ENCODE measurements at regions not wholly inside any gene's neighbourhood (a gene's known extent, or its start where the extent isn't known, plus 50 kb on each side); places are given as distances from the start of the nearest gene placed in this dataset.

DNA sequence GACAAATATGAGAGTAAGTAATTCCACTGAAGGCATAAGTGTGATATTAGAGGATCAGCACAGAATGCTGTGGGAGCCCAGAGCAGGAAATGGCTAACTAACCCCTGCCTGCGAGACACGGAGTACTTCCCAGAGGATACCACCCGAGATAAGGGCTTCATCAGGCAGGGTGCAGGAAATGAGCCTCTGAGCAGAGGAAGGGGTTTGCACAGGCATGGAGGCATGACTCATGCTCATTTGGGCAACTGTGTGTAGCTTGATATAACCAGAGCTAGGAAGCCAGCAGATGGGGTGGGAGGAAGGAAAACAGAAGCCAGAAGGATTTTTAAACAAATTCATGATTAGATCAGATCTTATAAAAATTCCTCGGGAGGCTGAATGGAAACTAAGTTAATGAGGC is 70.0 kb upstream of the TSPAN5 start:
- no peaks in the 10 kb centered on the region for H3K9me3 ChIP-seq (ENCODE audit: insufficient read depth, low read depth, low read length)
- H4K20me1 ChIP-seq (ENCODE audit: insufficient read depth, low read length), result no peaks in the 10 kb centered on the region
- Mint-ChIP-seq H3K4me1 (ENCODE audit: low read depth, unreplicated experiment) (peaks cover 8% of the 10 kb centered on the region), H3K9me3 (ENCODE audit: unreplicated experiment) (peaks cover 18% of the 10 kb centered on the region), H3K36me3 (ENCODE audit: low read depth, unreplicated experiment) (no peaks in the 10 kb centered on the region), H3K4me3 (ENCODE audit: unreplicated experiment) (peak overlapping the region; percentile 3), H3K27me3 (ENCODE audit: low read depth, unreplicated experiment) (no peaks in the 10 kb centered on the region), H3K27ac (ENCODE audit: unreplicated experiment) (no peak overlapping the region)
- peak overlapping the region; percentile 72 for H2AFZ ChIP-seq (ENCODE audit: low read depth, low read length)
- no peaks in the 10 kb centered on the region for H3K36me3 ChIP-seq (ENCODE audit: insufficient read depth, low read length)
- H3K27ac ChIP-seq (ENCODE audit: low read depth, low read length), result no peak overlapping the region
- H3K4me2 ChIP-seq (ENCODE audit: low read length), result peak overlapping the region; percentile 74
- FAIRE-seq, result no peak
- no peaks in the 10 kb centered on the region for H3K79me2 ChIP-seq (ENCODE audit: insufficient read depth, low read length)
- H3K4me1 ChIP-seq (ENCODE audit: insufficient read depth, low read length), result peaks cover 10% of the 10 kb centered on the region
- no peak overlapping the region for H3K4me3 ChIP-seq (ENCODE audit: insufficient read depth, low read depth, low read length)
- peak; percentile 78 for DNase-seq (ENCODE audit: low read depth)
- no peaks in the 10 kb centered on the region for H3K27me3 ChIP-seq (ENCODE audit: insufficient read depth, low read length)
- no peak overlapping the region for H3K9ac ChIP-seq (ENCODE audit: low read length)
- TF ChIP-seq EZH2 (IDR thresholded peaks at IDR 0.05; ENCODE audit: insufficient read depth, low read length), result no peak
- TF ChIP-seq, protein P1, sequence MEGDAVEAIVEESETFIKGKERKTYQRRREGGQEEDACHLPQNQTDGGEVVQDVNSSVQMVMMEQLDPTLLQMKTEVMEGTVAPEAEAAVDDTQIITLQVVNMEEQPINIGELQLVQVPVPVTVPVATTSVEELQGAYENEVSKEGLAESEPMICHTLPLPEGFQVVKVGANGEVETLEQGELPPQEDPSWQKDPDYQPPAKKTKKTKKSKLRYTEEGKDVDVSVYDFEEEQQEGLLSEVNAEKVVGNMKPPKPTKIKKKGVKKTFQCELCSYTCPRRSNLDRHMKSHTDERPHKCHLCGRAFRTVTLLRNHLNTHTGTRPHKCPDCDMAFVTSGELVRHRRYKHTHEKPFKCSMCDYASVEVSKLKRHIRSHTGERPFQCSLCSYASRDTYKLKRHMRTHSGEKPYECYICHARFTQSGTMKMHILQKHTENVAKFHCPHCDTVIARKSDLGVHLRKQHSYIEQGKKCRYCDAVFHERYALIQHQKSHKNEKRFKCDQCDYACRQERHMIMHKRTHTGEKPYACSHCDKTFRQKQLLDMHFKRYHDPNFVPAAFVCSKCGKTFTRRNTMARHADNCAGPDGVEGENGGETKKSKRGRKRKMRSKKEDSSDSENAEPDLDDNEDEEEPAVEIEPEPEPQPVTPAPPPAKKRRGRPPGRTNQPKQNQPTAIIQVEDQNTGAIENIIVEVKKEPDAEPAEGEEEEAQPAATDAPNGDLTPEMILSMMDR (IDR thresholded peaks at IDR 0.05; ENCODE audit: insufficient read depth, low read depth, low read length), result no peak

DNA sequence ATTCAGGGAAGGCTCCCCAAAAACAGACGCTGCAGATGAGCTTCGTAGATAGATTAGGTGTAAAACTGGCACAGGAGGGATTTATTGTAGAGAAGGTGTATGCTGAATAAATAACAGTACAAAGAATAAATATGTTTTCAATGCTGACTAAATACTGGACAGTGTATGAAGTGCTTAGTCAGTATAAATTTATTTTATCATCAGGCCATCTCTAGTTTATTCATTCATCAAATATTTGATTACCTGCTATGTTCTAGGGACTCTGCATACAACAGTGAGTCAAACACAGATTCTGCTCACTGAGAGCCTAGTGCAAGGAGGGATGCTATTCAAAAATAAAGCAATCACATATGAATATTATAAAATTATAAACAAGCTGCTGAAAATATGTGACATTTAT is 63.6 kb upstream of the TSPAN5 start:
- H3K79me2 ChIP-seq (ENCODE audit: insufficient read depth, low read length), result no peaks in the 10 kb centered on the region
- no peaks in the 10 kb centered on the region for H4K20me1 ChIP-seq (ENCODE audit: insufficient read depth, low read length)
- H3K36me3 ChIP-seq (ENCODE audit: insufficient read depth, low read length), result no peaks in the 10 kb centered on the region
- no peak overlapping the region for H3K4me3 Mint-ChIP-seq (ENCODE audit: unreplicated experiment)
- no peak for TF ChIP-seq EZH2 (IDR thresholded peaks at IDR 0.05; ENCODE audit: insufficient read depth, low read length)
- TF ChIP-seq, protein P1 (IDR thresholded peaks at IDR 0.05; ENCODE audit: insufficient read depth, low read depth, low read length), result no peak
- no peak overlapping the region for H3K27ac ChIP-seq (ENCODE audit: low read depth, low read length)
- H3K36me3 Mint-ChIP-seq (ENCODE audit: low read depth, unreplicated experiment), result no peaks in the 10 kb centered on the region
- no peak overlapping the region for H3K27ac Mint-ChIP-seq (ENCODE audit: unreplicated experiment)
- no peak overlapping the region for H3K9ac ChIP-seq (ENCODE audit: low read length)
- peaks cover 26% of the 10 kb centered on the region for H3K9me3 Mint-ChIP-seq (ENCODE audit: unreplicated experiment)
- no peak overlapping the region for H3K4me3 ChIP-seq (ENCODE audit: insufficient read depth, low read depth, low read length)
- FAIRE-seq (no peak), DNase-seq (ENCODE audit: low read depth) (no peak)
- H3K9me3 ChIP-seq (ENCODE audit: insufficient read depth, low read depth, low read length), result no peaks in the 10 kb centered on the region
- H3K27me3 Mint-ChIP-seq (ENCODE audit: low read depth, unreplicated experiment), result no peaks in the 10 kb centered on the region
- no peaks in the 10 kb centered on the region for H3K27me3 ChIP-seq (ENCODE audit: insufficient read depth, low read length)
- no peak overlapping the region for H2AFZ ChIP-seq (ENCODE audit: low read depth, low read length)
- H3K4me2 ChIP-seq (ENCODE audit: low read length), result no peak overlapping the region
- peaks cover 7% of the 10 kb centered on the region for H3K4me1 Mint-ChIP-seq (ENCODE audit: low read depth, unreplicated experiment)
- H3K4me1 ChIP-seq (ENCODE audit: insufficient read depth, low read length), result no peaks in the 10 kb centered on the region

DNA sequence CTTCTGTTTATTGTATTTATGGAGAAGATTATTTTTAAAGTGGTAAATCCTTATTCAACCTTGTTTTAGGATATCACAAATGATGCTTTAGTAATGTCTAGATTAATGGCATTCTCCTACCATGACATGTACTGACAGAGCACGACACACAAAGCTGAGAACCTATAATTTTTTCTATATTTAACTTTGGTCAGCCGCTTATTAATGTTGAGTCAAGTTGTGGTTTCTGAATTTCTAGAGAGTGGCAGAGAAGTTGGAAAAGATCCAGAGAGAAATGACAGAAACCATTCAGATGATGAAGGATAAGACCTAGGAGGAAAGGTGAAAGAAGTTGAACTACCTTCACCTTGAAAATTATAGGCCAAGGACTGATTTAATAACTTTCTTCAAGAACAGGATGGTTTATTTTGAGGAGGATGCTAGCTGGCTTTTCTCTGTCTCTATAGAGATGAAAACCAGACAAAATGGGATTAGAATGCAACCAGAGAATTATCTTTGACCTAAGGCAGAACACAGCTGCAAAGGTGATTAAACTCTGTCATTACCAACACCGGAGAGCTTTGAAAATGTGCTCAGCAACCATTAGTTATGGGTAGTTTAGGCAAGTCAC is 62.6 kb upstream of the TSPAN5 start:
- H3K27me3 ChIP-seq (ENCODE audit: insufficient read depth, low read length), result no peaks in the 10 kb centered on the region
- no peaks in the 10 kb centered on the region for H3K4me1 ChIP-seq (ENCODE audit: insufficient read depth, low read length)
- no peak overlapping the region for H3K9ac ChIP-seq (ENCODE audit: low read length)
- Mint-ChIP-seq H3K27ac (ENCODE audit: unreplicated experiment) (no peak overlapping the region), H3K36me3 (ENCODE audit: low read depth, unreplicated experiment) (no peaks in the 10 kb centered on the region), H3K4me1 (ENCODE audit: low read depth, unreplicated experiment) (peaks cover 7% of the 10 kb centered on the region), H3K27me3 (ENCODE audit: low read depth, unreplicated experiment) (no peaks in the 10 kb centered on the region), H3K4me3 (ENCODE audit: unreplicated experiment) (no peak overlapping the region), H3K9me3 (ENCODE audit: unreplicated experiment) (peaks cover 22% of the 10 kb centered on the region)
- H3K4me3 ChIP-seq (ENCODE audit: insufficient read depth, low read depth, low read length), result no peak overlapping the region
- H4K20me1 ChIP-seq (ENCODE audit: insufficient read depth, low read length), result no peaks in the 10 kb centered on the region
- no peak for FAIRE-seq
- no peaks in the 10 kb centered on the region for H3K79me2 ChIP-seq (ENCODE audit: insufficient read depth, low read length)
- no peak for TF ChIP-seq EZH2 (IDR thresholded peaks at IDR 0.05; ENCODE audit: insufficient read depth, low read length)
- TF ChIP-seq, protein P1 (IDR thresholded peaks at IDR 0.05; ENCODE audit: insufficient read depth, low read depth, low read length), result no peak
- no peak overlapping the region for H3K27ac ChIP-seq (ENCODE audit: low read depth, low read length)
- peak; percentile 43 for DNase-seq (ENCODE audit: low read depth)
- H2AFZ ChIP-seq (ENCODE audit: low read depth, low read length), result no peak overlapping the region
- H3K36me3 ChIP-seq (ENCODE audit: insufficient read depth, low read length), result no peaks in the 10 kb centered on the region
- H3K9me3 ChIP-seq (ENCODE audit: insufficient read depth, low read depth, low read length), result no peaks in the 10 kb centered on the region
- H3K4me2 ChIP-seq (ENCODE audit: low read length), result peak overlapping the region; percentile 17
